ENCODE measurements at regions not wholly inside any gene's neighbourhood (a gene's known extent, or its start where the extent isn't known, plus 50 kb on each side); places are given as distances from the start of the nearest gene placed in this dataset.

DNA sequence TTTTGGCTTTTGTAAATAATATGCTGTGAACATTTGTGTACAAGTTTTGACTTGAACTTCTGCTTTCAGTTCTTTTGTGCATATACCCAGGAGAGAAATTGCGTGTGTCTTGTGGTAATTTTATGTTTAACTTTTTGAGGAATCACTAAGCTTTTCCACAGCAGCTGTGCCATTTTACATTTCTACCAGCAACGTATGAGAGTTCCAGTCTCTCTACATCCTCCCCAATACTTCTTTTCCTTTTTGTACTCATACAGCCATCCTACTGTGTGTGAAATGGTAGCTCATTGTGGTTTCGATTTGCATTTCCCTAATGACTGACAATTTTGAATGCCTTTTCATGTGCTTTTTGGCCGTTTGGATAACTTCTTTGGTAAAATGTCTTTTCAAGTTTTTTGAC lies 66.3 kb upstream of the INHBA start:
- TF ChIP-seq, protein P1, sequence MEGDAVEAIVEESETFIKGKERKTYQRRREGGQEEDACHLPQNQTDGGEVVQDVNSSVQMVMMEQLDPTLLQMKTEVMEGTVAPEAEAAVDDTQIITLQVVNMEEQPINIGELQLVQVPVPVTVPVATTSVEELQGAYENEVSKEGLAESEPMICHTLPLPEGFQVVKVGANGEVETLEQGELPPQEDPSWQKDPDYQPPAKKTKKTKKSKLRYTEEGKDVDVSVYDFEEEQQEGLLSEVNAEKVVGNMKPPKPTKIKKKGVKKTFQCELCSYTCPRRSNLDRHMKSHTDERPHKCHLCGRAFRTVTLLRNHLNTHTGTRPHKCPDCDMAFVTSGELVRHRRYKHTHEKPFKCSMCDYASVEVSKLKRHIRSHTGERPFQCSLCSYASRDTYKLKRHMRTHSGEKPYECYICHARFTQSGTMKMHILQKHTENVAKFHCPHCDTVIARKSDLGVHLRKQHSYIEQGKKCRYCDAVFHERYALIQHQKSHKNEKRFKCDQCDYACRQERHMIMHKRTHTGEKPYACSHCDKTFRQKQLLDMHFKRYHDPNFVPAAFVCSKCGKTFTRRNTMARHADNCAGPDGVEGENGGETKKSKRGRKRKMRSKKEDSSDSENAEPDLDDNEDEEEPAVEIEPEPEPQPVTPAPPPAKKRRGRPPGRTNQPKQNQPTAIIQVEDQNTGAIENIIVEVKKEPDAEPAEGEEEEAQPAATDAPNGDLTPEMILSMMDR (conservative IDR thresholded peaks at IDR 0.05 in 1 of 2, IDR thresholded peaks at IDR 0.05 in 1 of 2; ENCODE audit: low read depth in 1 of 2, low read length in 2 of 2): no peak
- TF ChIP-seq EZH2 (IDR thresholded peaks at IDR 0.05; ENCODE audit: low read length, missing control alignments): no peak

Data from fibroblast of lung (primary cell).